Fibroblast of lung (primary cell): ENCODE measurements at regions not wholly inside any gene's neighbourhood (a gene's known extent, or its start where the extent isn't known, plus 50 kb on each side); places are given as distances from the start of the nearest gene placed in this dataset.

Source experiments
- DNase-seq, 2 donors: peaks; one replicate each; pipeline versions ENCODE4 v3.0.0 to v3.0.0-alpha.2; 2010; ENCODE audit warnings: low read depth in 2 of 2
- H2AFZ ChIP-seq: 2 replicates; pipeline ENCODE4 v1.5.1; 2012; ENCODE audit warnings: low read length, control low read depth, inconsistent platforms
- H3K27ac ChIP-seq: 2 replicates; pipeline ENCODE4 v1.5.1; 2011; ENCODE audit warnings: low read length, control low read depth; ENCODE audit not compliant: insufficient read depth
- H3K27me3 ChIP-seq: 2 replicates; pipeline ENCODE4 v1.5.1; 2011; ENCODE audit warnings: mild to moderate bottlenecking, low read length; ENCODE audit not compliant: control insufficient read depth, insufficient read depth
- H3K36me3 ChIP-seq: 2 replicates; pipeline ENCODE4 v1.5.1; 2011; ENCODE audit warnings: low read length; ENCODE audit not compliant: control insufficient read depth, insufficient read depth
- H3K4me1 ChIP-seq: 2 replicates; pipeline ENCODE4 v1.5.1; 2011; ENCODE audit warnings: low read length; ENCODE audit not compliant: control insufficient read depth, insufficient read depth; ENCODE audit errors: extremely low read depth
- H3K4me2 ChIP-seq: 2 replicates; pipeline ENCODE4 v1.5.1; 2011; ENCODE audit warnings: low read length, control low read depth; ENCODE audit not compliant: insufficient read depth; ENCODE audit errors: extremely low read depth
- H3K4me3 ChIP-seq, 4 experiments: fragments of 200-600 bp in 1 of 4; sonication (generic) in 1 of 4; replicated peaks in 1 of 4; 2 replicates each; pipeline ENCODE4 v1.5.1; 2011 to 2016; ENCODE audit warnings: low read length in 4 of 4, low read depth in 3 of 4, mild to moderate bottlenecking in 3 of 4, control low read depth in 2 of 4, inconsistent platforms in 1 of 4, mixed read lengths in 1 of 4; ENCODE audit not compliant: insufficient read depth in 1 of 4; ENCODE audit errors: control extremely low read depth in 1 of 4
- H3K79me2 ChIP-seq: 2 replicates; pipeline ENCODE4 v1.5.1; 2012; ENCODE audit warnings: mild to moderate bottlenecking, low read length, inconsistent platforms; ENCODE audit not compliant: control insufficient read depth, insufficient read depth
- H3K9ac ChIP-seq: 2 replicates; pipeline ENCODE4 v1.5.1; 2011; ENCODE audit warnings: mild to moderate bottlenecking, low read length, control low read depth; ENCODE audit not compliant: insufficient read depth
- H3K9me3 ChIP-seq: 2 replicates; pipeline ENCODE4 v1.5.1; 2012; ENCODE audit warnings: low read depth, low read length; ENCODE audit not compliant: control insufficient read depth, insufficient read depth
- H4K20me1 ChIP-seq: 2 replicates; pipeline ENCODE4 v1.5.1; 2011; ENCODE audit warnings: low read length; ENCODE audit not compliant: control insufficient read depth, insufficient read depth; ENCODE audit errors: extremely low read depth
- EZH2 ChIP-seq: IDR thresholded peaks from 2 replicates; pipeline ENCODE4 v1.5.1; 2012; ENCODE audit warnings: low read length, control low read depth, mild to moderate bottlenecking; ENCODE audit errors: missing control alignments
- TF ChIP-seq, protein P1 (sequence below), 2 donors: IDR thresholded peaks in 1 of 2; conservative IDR thresholded peaks in 1 of 2; 1 replicate in 1 of 2; 2 replicates in 1 of 2; pipeline ENCODE4 v1.5.1; 2011 to 2012; ENCODE audit warnings: low read length in 2 of 2, control low read depth in 1 of 2, inconsistent platforms in 1 of 2, low read depth in 1 of 2, mild to moderate bottlenecking in 1 of 2

DNA sequence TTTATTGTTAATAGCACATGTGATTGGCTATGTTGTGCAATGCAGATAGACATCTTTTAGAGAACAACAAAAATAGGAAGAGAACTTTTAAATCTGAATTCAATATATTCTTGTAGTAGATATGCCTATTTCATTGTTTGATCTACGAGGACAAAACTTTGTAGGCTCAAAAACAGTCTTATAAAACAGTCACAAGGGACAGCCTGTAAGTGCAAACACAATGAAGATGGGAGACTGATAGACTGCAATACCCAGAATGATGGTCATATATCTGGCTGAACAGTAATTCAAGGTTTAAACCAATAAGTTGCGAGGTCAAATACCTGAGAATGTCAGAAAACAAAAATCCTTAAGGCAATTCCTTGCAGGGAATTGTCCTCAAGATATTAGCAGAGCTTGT lies 1342.9 kb upstream of the ADGRB3 start:
- no peak for DNase-seq
- Histone ChIP-seq H2AFZ (no peak overlapping the region), H3K4me2 (no peak overlapping the region), H3K4me3 (no peak overlapping the region), H3K9ac (no peak overlapping the region), H3K4me1 (no peaks in the 10 kb centered on the region), H3K79me2 (no peaks in the 10 kb centered on the region), H3K27ac (no peak overlapping the region), H3K9me3 (no peaks in the 10 kb centered on the region), H3K36me3 (no peaks in the 10 kb centered on the region), H3K27me3 (no peaks in the 10 kb centered on the region), H4K20me1 (no peaks in the 10 kb centered on the region)
- no peak for TF ChIP-seq EZH2

DNA sequence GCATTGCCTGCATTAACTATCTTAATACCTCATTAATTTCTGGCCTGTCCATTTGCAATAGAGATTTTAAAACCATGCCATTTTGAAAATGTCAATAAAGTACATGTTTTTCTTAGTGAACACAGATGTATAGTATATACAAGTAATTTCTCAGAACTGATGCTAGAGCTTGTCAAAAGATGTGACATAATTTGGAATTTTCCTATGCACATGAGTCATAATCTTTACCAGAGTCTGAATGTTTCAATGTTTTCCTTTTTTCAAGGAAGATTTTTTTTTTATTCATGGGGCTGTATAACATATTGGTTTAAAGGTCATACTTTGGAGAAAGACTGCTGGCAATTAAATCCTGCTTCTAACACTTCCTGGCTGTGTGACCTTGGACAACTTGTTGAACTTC lies 1347.5 kb upstream of the ADGRB3 start:
- peak in 1 of 2 donors; percentile 68 for DNase-seq
- no peaks in the 10 kb centered on the region for H3K9me3 ChIP-seq
- no peak overlapping the region for H2AFZ ChIP-seq
- no peak overlapping the region for H3K4me3 ChIP-seq
- TF ChIP-seq, protein P1, sequence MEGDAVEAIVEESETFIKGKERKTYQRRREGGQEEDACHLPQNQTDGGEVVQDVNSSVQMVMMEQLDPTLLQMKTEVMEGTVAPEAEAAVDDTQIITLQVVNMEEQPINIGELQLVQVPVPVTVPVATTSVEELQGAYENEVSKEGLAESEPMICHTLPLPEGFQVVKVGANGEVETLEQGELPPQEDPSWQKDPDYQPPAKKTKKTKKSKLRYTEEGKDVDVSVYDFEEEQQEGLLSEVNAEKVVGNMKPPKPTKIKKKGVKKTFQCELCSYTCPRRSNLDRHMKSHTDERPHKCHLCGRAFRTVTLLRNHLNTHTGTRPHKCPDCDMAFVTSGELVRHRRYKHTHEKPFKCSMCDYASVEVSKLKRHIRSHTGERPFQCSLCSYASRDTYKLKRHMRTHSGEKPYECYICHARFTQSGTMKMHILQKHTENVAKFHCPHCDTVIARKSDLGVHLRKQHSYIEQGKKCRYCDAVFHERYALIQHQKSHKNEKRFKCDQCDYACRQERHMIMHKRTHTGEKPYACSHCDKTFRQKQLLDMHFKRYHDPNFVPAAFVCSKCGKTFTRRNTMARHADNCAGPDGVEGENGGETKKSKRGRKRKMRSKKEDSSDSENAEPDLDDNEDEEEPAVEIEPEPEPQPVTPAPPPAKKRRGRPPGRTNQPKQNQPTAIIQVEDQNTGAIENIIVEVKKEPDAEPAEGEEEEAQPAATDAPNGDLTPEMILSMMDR (conservative IDR thresholded peaks at IDR 0.05 in 1 of 2, IDR thresholded peaks at IDR 0.05 in 1 of 2; ENCODE audit: low read depth in 1 of 2, low read length in 2 of 2): no peak
- TF ChIP-seq EZH2: no peak
- H3K36me3 ChIP-seq: no peaks in the 10 kb centered on the region
- no peaks in the 10 kb centered on the region for H3K79me2 ChIP-seq
- H3K4me2 ChIP-seq: no peak overlapping the region
- no peaks in the 10 kb centered on the region for H3K27me3 ChIP-seq
- H3K9ac ChIP-seq: no peak overlapping the region
- H4K20me1 ChIP-seq: no peaks in the 10 kb centered on the region
- H3K4me1 ChIP-seq: no peaks in the 10 kb centered on the region
- H3K27ac ChIP-seq: no peak overlapping the region

DNA sequence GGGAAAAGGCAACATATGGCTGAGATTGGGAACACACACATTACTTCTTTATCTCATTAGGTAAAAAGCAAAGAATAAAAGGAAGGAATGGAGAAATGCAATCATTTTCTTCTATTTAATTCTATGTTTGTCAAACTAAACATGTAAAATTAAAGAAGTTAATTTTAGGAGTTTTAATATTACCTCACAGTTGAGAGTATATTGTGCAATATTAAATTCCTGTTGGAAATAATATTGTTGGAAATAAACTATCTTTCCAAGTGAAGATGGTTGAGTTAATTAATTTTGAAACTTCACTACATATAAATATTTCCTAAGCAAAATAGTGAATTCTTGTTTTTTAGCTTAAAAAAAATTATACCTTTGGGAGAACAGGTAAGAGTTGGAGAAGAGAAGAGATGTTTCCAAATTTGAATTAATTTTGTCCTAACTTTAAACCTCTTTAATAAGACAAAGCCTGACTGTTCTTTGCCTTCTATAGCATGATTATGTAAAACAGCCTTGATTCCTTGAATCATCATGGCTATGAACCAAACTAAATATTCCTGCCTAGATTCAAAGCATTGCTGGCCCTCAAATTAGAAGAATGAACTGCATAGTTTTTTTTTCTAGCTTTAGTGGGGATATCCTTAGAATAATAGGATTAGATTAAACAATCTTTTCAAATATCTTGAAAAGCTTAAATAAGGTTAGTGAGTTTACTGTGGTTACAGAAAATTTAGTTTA lies 1349.1 kb upstream of the ADGRB3 start:
- Histone ChIP-seq H3K36me3 (no peaks in the 10 kb centered on the region), H3K27ac (no peak overlapping the region), H3K4me3 (no peak overlapping the region), H3K4me1 (no peaks in the 10 kb centered on the region), H3K27me3 (no peaks in the 10 kb centered on the region), H4K20me1 (no peaks in the 10 kb centered on the region), H3K9ac (no peak overlapping the region), H2AFZ (no peak overlapping the region), H3K4me2 (no peak overlapping the region), H3K9me3 (no peaks in the 10 kb centered on the region), H3K79me2 (no peaks in the 10 kb centered on the region)
- TF ChIP-seq, protein P1 (conservative IDR thresholded peaks at IDR 0.05 in 1 of 2, IDR thresholded peaks at IDR 0.05 in 1 of 2; ENCODE audit: low read depth in 1 of 2, low read length in 2 of 2): no peak
- no peak for TF ChIP-seq EZH2
- DNase-seq: peak; percentile 18 to 62
